Inferior parietal cortex (tissue), 1 donor: ENCODE measurements at regions not wholly inside any gene's neighbourhood (a gene's known extent, or its start where the extent isn't known, plus 50 kb on each side); places are given as distances from the start of the nearest gene placed in this dataset.
A peak's percentile ranks its signal among the peaks of the same experiment; 100 is the strongest.

ENCODE experiments used
- DNase-seq: peaks from one replicate; pipeline ENCODE4 v3.0.0-alpha.2; 2016; ENCODE audit errors: extremely low spot score

GRCh38 chr14:51396222-51396815 is 156.3 kb downstream of the TMX1 start:
- no peak for DNase-seq

DNA sequence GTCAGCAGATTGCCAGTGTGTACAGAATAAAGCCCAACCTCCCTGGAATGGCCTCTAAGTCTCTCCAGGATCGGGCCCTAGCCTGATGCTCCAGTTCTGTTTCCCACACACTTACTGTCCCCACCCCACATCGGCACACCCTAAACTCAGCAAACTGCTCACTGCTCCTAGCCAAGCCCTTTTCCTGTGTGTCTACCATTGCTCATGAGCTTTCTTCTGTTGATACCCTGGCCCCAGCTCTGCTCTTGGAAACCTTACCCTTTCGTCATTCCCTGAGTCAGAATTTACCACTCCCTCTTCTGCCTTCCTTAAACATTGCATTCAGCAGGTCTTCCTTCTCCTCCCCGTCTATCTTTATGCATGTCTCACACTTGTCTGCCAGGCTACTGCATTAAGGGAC is 158.9 kb downstream of the TMX1 start:
- no peak for DNase-seq

DNA sequence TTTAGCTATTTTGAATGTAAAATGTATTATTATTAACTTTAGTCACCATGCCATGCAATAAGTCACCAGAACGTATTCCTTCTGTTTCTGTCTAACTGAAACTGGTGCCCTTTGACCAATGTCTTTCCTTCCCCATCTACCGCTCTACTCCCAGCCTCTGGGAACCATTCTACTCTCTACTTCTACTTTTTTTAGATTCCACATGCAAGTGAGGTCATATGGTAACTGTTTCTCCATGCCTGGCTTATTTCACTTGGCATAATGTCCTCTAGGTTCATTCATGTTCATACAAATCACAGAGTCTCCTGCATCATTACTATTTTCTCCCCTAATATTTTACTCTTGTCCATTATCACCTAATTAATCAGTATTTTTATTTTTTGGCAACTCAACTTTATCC is 160.1 kb downstream of the TMX1 start:
- no peak for DNase-seq

DNA sequence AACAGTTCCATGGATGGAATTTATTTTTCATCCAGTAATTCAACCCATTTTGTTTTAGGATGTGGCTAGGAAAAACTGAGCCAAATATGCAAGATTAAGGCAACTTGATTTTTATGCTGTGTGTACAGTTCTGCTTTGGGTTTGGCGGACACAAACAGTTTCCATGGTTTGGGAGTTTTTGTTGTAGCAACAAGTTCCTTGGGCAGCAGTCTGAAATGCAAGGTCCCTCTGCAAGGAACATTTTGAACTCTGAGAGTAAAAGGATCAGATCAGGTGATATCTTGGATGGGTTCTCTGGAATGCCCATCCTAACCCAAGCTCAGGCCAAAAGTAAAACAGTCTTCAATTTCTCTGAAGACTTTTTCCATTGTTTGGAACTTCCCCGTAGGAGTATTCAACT is 161.2 kb downstream of the TMX1 start:
- DNase-seq, result no peak

DNA sequence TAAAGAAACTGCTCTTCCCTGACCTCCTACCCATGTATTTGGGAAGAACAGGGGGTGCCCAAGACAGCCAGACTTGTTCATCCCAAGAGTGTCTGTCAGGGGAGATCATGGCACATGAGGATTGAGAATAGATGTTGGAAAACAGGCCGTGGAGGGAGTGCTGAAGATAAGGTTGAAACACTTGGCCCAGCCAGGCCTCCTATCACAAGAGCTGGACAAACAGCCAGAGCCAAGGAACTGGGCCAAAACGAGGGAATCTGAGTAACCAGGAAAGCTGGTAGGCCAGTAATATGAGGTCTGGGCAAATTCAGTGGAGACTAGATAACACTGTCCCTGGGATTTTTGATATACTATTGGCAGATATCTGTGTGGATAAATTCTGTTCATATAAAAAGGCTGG is 161.7 kb downstream of the TMX1 start:
- DNase-seq, result no peak

DNA sequence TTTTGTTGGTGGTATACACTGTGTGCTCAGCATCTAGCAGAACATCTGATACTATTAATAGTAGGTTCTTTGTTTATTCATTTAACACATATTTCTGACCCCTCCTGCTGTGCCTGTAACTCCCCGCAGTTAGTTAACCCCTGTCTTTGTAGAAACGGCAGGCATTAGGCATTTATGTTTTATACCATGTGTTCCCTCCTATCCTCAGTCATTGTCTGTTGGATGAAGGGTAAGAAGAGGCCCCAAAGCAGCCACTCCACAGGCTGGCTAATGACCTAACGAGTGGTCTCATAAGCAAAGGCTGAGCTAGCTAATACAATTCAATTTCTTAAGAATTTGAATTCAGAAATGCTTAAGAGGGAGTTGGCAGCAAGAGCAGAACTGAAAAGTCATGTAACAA is 170.8 kb downstream of the TMX1 start:
- DNase-seq, result no peak

- no peak for DNase-seq
These were observed 179.6 kb downstream of the TMX1 start for GRCh38 chr14:51419685-51420084.

GRCh38 chr14:51422704-51423103 is 182.7 kb downstream of the TMX1 start:
- no peak for DNase-seq

DNA sequence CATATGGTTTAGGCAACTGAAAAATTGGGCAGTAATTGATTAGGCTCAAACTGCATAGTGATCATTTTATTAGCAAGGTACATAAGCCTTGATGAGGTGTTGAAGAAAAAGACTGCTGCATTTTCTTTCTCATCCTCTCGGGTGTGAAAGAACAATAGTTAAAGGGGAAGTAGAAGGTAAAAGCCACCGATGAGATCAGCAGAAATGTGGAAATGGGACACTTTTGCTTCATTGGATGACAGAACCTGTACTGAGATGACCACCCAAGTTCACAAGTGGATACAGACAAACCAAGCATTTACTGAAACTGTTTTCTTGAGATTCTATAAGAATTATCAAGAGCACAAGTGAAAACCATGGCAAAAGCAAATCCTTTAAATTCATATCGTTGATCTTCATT is 184.0 kb downstream of the TMX1 start:
- DNase-seq, result no peak

DNA sequence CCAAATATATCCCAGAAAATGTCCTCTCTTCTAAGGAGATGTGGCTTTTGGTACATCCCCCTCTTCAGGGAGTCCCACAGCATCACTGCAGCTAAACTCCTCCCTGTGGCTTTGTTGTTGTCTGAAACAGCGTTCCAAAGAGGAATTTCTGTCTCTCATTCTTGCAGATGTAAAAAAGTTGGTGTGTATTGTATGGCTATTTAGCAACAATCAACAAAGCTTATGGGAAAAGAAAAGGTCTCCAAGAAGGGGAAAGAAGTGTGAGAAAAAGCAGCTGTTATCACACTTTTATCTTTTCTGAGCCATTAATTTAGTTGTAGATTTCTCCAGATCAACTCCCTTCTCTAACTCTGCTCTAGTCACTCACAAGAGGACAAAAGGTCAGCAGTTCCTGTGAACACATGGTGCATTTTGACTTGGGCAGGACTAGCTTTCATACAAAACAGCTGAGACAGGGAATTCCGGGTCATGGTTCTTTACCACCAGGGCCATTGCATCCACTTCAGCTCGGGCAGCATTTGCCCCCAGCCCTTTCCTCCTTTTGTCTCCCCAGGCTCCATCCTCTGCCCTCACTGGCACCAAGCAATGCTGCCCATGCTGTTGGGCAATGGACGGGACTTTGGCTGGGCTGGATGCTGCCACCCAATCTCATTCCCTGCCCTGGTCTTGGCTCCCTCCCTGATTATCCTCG is 184.7 kb downstream of the TMX1 start:
- no peak for DNase-seq

DNA sequence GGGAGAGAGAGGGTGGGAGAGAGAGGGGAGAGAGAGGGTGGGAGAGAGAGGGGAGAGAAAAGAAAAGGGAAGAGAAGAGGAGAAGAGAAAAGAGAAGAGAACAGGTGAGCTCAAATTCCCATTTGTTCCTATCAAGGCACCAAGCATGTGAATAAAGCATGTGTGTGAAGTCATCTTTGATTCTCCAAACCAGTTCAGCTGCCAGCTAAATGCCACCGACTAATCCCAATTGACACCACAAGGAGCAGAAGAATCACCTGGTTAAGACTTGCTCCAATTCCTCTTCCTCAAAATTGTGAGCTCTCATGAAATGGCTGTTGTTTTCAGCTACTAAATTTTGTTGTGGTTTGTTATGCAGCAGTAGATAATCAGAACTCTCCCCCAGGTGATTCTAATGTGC is 188.9 kb downstream of the TMX1 start:
- DNase-seq, result no peak

DNA sequence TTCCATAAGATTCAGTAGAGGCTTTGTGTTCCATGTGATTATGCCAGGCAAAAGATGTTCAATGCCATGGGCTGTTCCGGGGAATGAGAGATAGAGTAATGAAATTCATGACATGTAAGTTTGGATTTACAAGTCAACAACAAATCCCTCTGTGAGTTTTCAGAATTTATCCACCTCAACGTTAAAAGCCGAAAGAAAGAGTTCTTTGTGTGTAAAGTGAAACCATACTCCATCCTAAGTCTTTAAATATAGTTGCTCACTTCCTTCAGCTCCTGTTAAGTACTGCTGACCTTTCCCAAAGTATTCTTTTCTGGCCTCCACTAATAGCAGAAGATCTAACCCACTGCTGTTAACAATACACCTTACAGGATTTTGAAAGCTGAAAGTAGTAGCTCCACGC is 190.0 kb downstream of the TMX1 start:
- DNase-seq, result no peak

GRCh38 chr14:51430633-51431032 is 190.6 kb downstream of the TMX1 start:
- no peak for DNase-seq

- no peak for DNase-seq
These were observed 191.1 kb downstream of the TMX1 start for GRCh38 chr14:51431033-51431709.

GRCh38 chr14:51431741-51432140 is 191.7 kb downstream of the TMX1 start:
- DNase-seq, result no peak

GRCh38 chr14:51432302-51432948 is 192.4 kb downstream of the TMX1 start:
- DNase-seq, result no peak

GRCh38 chr14:51436630-51437029 is 196.6 kb downstream of the TMX1 start:
- no peak for DNase-seq

- no peak for DNase-seq
These were observed 199.8 kb downstream of the TMX1 start for GRCh38 chr14:51439896-51440295.

- DNase-seq, result no peak
These were observed 201.0 kb downstream of the TMX1 start for GRCh38 chr14:51441001-51441400.

- DNase-seq, result no peak
These were observed 202.6 kb downstream of the TMX1 start for GRCh38 chr14:51442513-51443175.

DNA sequence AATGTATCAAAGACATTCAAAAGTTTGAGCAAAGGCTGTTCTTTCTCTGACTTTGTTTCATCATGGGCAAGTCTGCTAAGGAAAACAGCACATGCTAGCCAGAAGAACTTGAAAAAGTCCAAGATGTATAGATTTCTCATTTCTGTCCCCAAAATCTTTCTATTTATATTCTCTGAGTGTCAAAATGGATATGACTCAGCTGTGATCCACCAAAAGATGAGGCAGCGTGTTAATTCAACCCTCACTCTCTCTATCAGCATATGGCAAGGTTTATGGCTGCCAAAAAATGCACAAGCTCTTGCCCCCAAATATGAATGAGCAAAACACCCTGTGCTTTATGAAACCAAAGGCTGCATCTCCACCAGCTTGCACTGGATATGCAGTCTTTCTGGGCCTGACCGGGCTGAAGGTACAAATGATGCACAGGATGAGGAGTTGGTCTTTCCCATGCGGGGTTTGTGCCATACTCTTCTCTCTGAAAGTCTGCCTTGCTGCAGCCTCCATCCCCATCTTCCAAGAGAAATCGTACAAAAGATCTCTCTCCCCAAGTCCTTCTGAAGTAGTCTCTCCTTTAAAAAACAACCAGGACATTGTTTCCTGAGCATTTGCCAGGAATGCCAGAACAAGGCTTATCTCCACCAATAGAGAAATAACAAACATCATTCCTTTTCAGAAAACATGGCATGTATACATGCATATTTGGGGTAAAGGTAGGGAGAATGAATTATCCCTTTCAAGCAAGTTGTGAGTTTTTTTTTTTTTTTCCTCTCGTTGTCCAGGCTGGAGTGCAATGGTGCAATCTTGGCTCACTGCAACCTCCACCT is 203.4 kb downstream of the TMX1 start:
- DNase-seq, result peak; percentile 64
